NCI-H774 (cell line): ENCODE measurements at regions not wholly inside any gene's neighbourhood (a gene's known extent, or its start where the extent isn't known, plus 50 kb on each side); places are given as distances from the start of the nearest gene placed in this dataset.
A peak's percentile ranks its signal among the peaks of the same experiment; 100 is the strongest.

Experiments
- DNase-seq: peaks from one replicate; lab custom pipeline; 2025; lab: John Stamatoyannopoulos, UW

DNA sequence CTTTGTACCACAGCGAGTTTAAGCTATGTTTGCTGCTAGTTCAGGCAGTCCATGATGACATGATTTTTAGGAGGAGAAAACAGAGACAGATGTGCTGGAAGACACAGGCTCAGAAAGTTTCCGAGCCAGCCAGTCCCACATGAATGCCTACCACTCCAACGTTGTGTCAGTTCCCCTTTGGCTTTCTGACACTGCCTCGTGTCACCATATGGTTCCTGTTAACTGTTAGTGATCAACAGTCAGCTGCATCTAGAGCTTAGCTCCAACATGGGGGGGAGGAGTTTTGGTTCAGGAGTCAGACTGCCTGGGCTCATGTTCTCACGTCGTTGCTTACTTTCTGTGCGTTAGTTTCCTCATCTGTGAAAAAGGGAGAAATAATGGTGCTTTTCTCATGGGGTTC lies 343.7 kb downstream of the MID1IP1 start:
- no peak for DNase-seq

DNA sequence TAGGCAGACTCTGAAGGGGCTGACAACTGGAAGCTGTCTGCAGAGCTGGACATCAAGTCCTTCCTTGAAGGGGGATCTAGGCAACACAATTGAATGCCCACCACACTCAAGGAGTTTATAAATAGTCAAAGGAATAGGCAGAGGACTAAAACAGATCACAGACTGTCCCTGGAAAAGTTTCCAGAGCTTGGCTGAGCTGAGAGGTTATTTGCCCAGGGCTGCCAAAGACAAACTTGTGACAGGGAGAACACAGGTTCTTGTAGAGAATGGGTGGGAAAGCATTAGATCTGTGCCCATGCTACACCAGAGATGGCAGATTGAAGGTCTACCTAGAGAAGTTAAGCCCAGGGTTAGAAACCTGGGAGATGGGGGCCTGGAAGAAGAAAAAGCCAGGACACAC lies 344.6 kb downstream of the MID1IP1 start:
- no peak for DNase-seq

DNA sequence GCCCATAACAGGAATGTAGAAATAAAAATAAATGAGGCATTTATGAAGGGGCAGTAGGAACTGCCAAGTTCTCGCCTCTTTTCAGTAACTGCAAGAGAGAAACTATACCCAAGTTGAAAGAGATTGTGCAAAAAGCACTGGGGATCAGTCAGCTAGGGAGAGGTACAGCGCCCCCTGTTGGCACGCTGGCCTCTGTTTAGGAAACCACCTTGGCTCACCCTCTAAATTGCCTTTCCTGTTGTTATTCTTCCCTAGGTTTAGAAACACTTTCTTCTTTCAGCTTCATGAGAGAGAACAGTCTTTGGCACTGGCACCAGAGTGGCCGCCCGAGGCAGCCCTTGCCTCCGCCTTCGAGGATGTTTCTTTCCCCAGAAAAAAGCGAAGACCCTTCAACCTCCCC lies 348.5 kb downstream of the MID1IP1 start:
- DNase-seq = peak; percentile 22

DNA sequence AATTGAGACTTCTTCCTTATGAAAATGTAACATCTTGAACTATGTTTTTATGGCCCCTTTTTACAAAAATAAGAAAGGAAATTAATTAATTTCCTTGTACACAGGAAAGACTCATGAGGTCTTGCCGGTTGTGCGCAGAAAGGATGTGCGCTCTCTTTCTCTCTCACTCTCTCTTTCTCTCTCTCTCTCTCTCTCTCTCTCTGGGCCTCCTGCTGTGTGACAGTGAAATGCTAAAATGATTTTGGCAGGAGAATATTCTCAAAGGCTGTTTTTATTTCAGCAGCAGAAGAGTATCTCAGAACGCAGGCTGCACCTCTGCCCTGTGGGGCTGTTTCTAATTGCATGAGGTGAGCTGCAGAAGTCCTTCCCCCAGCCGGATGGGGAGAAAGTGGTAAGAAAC lies 349.0 kb downstream of the MID1IP1 start:
- no peak for DNase-seq

- DNase-seq = no peak
Observed at GRCh38 chrX:39150621-39151020, 349.4 kb downstream of the MID1IP1 start.

DNA sequence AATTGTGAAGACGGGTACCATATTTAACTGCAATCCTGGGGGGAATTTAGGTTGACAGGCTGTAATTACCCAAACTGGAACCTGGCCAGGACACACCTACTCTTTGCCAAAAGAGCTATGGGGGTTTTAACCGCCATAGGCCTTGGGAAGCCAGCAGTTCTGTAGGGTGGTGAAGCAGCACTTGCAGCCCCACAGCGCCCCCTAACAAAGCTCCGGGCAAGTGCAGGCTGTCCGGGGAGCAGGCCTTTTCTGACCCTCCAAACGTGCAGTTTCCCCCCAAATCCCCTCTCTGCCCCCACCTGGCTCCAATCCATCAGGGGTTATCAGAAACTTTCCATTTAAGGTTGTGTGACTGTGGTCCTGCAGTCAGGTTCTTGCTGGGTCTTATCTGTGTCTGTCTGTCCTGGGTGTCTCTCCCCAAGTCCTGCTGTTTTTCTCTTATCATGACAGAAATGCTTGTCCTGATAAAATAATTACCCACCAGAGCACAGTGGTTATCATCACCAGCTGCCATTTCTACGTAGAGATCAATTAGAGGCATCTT lies 350.9 kb downstream of the MID1IP1 start:
- DNase-seq = no peak

DNA sequence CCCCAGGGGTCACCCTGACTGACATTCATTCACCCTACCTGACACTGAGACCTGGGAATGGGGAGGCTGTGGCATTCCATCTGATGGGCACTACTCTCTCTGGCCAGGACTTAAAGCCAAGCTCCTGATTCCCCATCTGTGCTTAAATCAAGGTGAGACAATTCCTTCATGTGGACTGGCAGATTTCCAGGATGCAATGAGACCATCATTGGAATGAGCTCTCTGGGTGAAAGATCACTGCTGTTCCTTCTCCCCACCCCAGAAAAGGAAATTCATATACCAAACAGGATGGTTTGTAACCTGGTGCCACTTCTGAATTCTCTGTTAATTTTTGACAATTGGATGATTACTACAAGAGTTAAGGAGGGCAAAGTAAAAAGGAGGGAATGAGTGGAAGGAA lies 354.8 kb downstream of the MID1IP1 start:
- DNase-seq = no peak

GRCh38 chrX:39157006-39157405 lies 355.7 kb downstream of the MID1IP1 start:
- no peak for DNase-seq

- DNase-seq = no peak
Observed at GRCh38 chrX:39157796-39158195, 356.5 kb downstream of the MID1IP1 start.

DNA sequence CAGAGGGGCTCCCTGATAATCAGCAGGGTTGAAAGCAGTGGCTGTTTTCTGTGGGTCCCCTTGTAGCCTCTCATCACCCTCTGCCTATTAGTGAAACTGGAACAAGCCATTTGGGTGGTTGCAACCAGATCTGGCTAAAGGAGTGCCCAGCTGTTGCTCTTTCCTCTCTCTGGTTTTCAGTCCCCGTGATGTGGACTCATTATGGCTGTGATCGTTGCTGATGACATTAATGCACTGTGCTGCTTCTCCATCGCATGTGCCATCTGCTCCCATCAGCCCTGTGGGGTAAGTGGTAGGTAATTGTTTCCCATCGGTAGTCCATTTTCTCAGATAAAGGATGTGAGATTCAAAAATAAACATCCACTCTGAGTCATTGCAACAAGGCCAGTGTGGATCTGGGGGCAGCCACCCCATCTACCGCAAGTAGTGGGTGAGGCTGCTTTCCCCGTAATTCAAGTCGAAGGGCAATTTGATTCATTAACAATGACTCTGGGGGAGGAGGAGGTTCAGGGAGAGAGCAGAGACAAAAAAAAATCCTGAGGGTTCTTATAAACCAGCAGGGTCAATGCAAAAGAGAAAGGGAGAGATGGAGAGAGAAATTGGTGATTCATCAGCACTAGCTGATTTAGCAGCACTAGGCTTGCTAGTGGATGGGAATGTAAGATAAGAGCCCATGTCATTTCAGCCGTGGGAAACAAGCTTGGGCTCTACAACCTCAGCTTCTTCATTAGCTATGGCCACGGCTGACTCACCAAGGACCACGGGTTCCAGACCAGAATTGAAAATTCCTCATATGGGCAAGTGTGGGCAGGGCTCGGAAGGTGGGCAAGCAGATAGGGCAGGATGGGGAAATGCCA lies 357.8 kb downstream of the MID1IP1 start:
- no peak for DNase-seq

- DNase-seq = no peak
Observed at GRCh38 chrX:39159921-39160507, 358.8 kb downstream of the MID1IP1 start.

DNA sequence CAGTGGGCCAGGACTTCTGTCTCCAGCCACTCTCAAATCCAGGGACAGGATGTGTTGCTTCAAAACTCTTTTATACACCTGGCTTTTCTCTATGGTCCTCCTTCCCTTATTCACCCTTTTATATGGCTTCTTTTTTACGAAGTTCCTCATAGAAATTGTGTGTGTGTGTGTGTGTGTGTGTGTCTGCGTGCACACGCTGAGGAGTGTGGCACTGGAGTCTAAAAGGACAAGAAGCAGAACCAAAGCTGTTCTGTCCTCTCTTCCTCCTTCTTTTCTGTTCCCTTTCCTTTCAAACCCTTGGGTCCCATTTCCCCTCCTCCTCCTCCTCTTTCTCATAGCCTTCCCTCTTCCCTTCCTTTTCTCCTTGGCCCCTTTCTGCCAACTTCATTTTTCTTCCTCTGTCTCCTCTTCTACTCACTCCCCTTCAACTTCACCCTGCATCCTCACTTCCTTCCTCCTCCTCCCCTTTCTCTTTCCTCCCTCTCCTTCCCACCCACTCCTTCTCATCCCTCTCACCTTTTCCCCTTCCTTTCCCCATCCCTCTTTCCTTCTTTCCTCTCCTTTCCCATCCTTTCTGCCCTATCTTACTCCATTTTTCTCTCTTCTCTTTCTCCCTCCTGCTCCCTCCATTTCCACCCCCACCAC lies 360.5 kb downstream of the MID1IP1 start:
- no peak for DNase-seq

DNA sequence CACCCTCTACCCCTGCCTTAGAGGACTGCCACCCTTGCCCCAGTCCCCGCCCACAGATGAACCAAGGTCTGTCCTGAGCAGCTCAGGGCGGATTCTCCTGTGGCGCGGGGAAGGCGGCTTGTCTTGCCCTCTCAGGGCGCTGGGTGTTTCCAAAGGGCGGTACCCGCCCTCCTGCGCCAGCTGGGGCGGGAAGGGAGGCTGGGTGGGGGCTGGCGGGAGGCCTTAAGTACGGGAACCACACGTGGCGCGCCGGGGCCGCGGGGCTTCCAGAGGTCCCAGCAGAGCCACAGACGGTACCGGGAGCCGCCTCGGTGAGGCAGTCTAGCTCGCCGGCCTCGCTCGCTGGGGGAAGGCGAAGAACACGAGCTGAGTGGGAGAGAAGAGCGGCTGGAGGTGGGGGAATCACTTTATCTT lies 361.1 kb downstream of the MID1IP1 start:
- DNase-seq = no peak

DNA sequence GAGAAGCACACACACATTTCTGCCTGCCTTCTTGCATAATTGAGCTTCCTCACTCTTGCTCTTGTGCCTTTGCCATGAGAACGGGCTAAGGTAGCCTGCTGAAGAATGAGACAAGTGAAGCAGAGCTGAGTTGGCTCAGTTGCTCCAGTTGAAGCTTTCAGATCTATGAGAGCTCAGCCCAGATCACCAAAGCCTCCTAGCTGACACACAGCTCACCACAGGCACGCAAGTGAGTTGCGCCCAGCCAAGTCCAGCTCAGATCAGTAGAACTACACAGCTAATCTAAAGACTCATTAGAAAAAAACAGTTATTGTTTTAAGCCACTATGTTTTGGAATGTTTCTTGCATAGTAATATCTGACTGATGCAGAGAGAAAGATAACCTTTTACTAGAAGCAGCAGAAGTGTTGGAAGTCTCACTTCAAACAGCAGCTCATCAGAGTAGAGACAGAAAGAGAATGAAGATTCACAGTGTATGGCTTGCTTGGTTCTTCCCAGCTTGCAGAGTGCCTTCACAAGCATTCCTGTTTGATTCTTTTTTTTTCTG lies 362.4 kb downstream of the MID1IP1 start:
- DNase-seq = no peak

GRCh38 chrX:39164212-39164611 lies 363.0 kb downstream of the MID1IP1 start:
- DNase-seq = no peak

DNA sequence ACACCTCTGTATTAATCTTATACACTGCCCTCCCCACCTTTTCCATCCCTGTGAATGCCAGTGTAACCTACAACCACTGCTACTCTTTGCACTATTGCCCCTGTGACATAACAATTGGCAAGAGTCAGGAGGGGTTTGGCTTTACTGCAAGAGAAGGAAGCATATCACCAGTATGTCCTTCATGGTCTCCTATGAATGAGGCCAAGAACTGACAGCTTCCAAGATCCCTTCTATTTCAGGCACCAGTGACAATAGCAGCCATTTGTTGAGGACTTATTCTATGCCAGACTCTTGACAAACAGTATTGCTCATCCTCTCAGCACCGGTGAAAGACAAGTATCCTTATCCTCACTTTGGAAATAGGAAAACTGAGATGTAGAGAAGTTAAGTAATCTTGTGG lies 363.9 kb downstream of the MID1IP1 start:
- no peak for DNase-seq

DNA sequence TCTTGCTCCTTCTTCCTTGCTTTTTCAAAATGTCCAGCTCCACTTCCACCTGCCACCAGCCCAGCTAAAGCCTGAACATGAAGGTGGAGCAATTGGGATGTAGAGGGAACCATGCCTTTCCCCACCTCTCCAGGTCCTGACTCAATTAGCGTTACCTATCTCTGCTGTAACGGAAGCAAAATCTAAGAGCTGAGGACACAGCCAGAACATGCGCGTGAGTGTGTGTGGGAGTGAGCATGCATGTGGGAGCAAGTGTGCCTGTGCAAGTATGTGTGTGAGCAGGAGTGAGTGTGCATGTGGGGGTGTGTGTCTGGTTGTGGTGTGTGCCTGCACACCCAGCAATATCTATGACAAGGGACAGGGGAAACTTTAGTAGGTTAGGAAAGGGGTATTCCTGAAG lies 364.5 kb downstream of the MID1IP1 start:
- no peak for DNase-seq

DNA sequence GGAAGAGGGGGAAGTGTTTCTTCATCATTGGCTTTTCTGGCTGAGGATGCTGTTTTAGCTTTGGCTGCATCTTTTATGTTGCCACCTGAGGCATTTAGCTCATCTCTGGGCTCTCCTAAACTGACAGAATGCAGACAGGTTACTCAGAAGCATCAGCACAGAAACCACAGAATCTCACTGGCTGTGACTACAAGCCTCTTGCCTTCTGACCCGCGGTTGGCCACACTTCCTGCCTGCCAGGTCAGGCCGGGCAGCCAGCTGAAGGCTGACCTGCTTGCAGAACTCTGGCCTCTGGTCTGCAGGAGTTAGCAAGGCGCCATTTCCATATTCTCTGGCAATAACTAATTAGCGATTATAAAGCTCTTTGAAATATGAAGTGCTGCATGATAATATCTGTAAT lies 366.5 kb downstream of the MID1IP1 start:
- no peak for DNase-seq

DNA sequence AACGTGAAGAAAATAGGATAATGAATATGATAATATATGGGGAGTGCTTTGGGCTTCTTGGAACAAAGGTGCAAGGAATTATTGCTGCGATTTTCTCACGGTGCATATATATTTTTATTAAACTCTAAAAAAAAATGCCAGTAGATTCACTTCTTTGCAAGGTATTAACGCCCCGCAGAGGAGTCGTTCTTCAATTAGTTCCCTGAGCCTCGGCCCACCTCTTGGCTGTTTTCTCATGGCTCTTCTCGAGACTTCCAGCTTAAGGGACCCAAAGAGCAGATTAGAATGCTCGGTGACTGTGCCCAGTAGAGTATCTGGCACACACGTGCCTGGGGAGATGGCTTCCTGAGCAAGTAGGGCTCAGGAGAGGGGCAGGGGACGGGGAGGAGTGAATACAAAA lies 367.4 kb downstream of the MID1IP1 start:
- DNase-seq = no peak

GRCh38 chrX:39169976-39170375 lies 368.7 kb downstream of the MID1IP1 start:
- DNase-seq = no peak

DNA sequence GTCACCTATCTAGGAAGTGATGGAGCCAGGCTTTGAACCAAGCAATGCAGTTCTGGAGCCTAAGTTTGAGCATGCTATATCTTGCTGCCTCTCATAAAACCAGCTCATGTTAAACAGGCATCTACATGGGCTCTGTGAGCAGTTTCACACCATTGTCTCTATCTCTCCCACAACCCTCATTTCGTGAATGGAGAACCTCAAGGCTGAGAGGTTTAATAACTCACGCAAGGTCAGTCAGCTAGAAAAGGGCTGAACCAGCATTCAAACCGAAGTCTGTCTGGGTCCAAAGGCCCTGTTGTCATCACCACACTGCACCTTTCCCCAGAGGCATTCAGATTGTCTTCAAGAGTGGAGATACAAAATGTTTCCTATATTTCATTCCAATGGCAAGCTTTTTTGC lies 369.2 kb downstream of the MID1IP1 start:
- DNase-seq = no peak

DNA sequence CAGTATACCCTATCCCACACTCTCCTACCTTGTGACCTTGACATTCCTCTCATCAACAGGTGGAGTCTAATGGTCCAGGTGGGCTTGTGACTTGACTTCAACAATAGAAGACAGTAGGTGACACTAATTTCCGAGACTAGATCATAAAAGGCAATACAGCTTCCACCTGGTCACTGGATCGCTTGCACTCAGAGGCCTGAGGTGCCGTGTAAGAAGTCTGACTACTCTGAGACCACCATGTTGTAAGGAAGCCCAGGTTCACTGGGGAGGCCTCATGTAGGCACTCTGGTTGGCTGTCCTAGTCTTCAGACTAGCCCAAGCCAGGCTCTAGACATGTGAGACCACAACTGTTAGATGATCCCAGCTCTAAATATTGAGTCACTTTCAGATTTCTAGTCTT lies 370.4 kb downstream of the MID1IP1 start:
- no peak for DNase-seq
